BJ (cell line): ENCODE measurements at regions not wholly inside any gene's neighbourhood (a gene's known extent, or its start where the extent isn't known, plus 50 kb on each side); places are given as distances from the start of the nearest gene placed in this dataset.
A peak's percentile ranks its signal among the peaks of the same experiment; 100 is the strongest.

ENCODE experiments used
- CTCF ChIA-PET: fragments of 350-600 bp; formaldehyde crosslinking; extraction: SDS; loops from one replicate; lab custom pipeline; 2021; ENCODE audit warnings: antibody characterized with exemption, inconsistent platforms; lab: Yijun Ruan, JAX
- POLR2A ChIA-PET: fragments of 300-600 bp; sonication (Branson Sonifier 250); formaldehyde crosslinking; extraction: SDS; loops from one replicate; lab custom pipeline; 2021; ENCODE audit warnings: antibody characterized with exemption; lab: Charles Lee
- DNase-seq: peaks from one replicate; pipeline ENCODE4 v3.0.0-alpha.2; 2011; ENCODE audit warnings: low read depth
- H3K27me3 ChIP-seq: 2 replicates; pipeline ENCODE4 v1.6.0; 2011; ENCODE audit warnings: low read length; ENCODE audit not compliant: control insufficient read depth, insufficient read depth
- H3K36me3 ChIP-seq: 2 replicates; pipeline ENCODE4 v1.5.1; 2011; ENCODE audit warnings: low read length; ENCODE audit not compliant: control insufficient read depth, insufficient read depth
- H3K4me3 ChIP-seq: 2 replicates; pipeline ENCODE4 v1.5.1; 2011; ENCODE audit warnings: low read depth, mild to moderate bottlenecking, control low read depth, low read length
- CTCF ChIP-seq: IDR thresholded peaks from 2 replicates; pipeline ENCODE4 v1.5.1; 2011; ENCODE audit warnings: low read depth, mild to moderate bottlenecking, control low read depth, inconsistent platforms, low read length, moderate library complexity; ENCODE audit not compliant: insufficient read depth

- no peak overlapping the region for H3K4me3 ChIP-seq
- no peaks in the 10 kb centered on the region for H3K36me3 ChIP-seq
- TF ChIP-seq CTCF = peak; percentile 56
- no peaks in the 10 kb centered on the region for H3K27me3 ChIP-seq
- CTCF ChIA-PET = no interaction called here
- no peak for DNase-seq
- POLR2A ChIA-PET = no interaction called here
Observed at GRCh38 chrX:2627272-2627867, 63.7 kb upstream of the CD99 start.

- no peak for DNase-seq
- Histone ChIP-seq H3K27me3 (no peaks in the 10 kb centered on the region), H3K4me3 (no peak overlapping the region), H3K36me3 (no peaks in the 10 kb centered on the region)
- ChIA-PET CTCF (no interaction called here), POLR2A (no interaction called here)
- TF ChIP-seq CTCF = no peak
Observed at GRCh38 chrX:2626750-2627149, 64.3 kb upstream of the CD99 start.

- ChIA-PET CTCF (no interaction called here), POLR2A (no interaction called here)
- DNase-seq = no peak
- Histone ChIP-seq H3K27me3 (no peaks in the 10 kb centered on the region), H3K36me3 (no peaks in the 10 kb centered on the region), H3K4me3 (no peak overlapping the region)
- TF ChIP-seq CTCF = no peak
Observed at GRCh38 chrX:2620576-2620975, 70.5 kb upstream of the CD99 start.

- H3K4me3 ChIP-seq = no peak overlapping the region
- H3K27me3 ChIP-seq = no peaks in the 10 kb centered on the region
- DNase-seq = no peak
- CTCF ChIA-PET = no interaction called here
- no peaks in the 10 kb centered on the region for H3K36me3 ChIP-seq
- no peak for TF ChIP-seq CTCF
- POLR2A ChIA-PET = no interaction called here
Observed at GRCh38 chrX:2618516-2618915, 72.6 kb upstream of the CD99 start.

- POLR2A ChIA-PET = no interaction called here
- peak; percentile 74 for DNase-seq
- CTCF ChIA-PET = no interaction called here
- Histone ChIP-seq H3K36me3 (no peaks in the 10 kb centered on the region), H3K27me3 (no peaks in the 10 kb centered on the region), H3K4me3 (no peak overlapping the region)
- TF ChIP-seq CTCF = peak; percentile 75
Observed at GRCh38 chrX:2614911-2615310, 76.2 kb upstream of the CD99 start.
